ENCODE measurements at regions not wholly inside any gene's neighbourhood (a gene's known extent, or its start where the extent isn't known, plus 50 kb on each side); places are given as distances from the start of the nearest gene placed in this dataset.
"Not testable (repeated sequence)": the region's sequence is repeated elsewhere in the genome, so short reads cannot be mapped to it uniquely, and the experiment has no call there.

GRCh38 chr6:102808944-102809505, 1415.5 kb downstream of the GRIK2 start:
- DNase-seq = not testable (repeated sequence)

DNA sequence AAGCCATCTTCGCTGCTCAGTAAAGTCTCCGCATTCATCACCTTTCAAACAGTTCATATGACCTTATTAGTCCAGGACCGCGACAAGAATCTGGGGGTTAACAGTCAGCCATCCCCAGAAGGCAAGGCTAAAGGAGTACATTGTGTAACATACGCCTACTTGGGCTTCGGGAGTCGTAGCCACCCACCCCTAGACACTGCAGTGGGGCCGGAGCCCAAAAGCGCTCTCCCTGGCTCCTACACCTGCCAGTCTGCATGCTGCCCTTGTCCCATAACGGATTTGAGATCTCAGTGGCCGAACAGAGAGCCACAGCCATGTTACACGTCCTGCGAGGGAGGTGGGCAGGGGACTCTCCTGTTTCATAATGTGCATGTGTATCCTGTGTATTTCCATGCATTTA, 1405.5 kb downstream of the GRIK2 start:
- DNase-seq = no peak

DNA sequence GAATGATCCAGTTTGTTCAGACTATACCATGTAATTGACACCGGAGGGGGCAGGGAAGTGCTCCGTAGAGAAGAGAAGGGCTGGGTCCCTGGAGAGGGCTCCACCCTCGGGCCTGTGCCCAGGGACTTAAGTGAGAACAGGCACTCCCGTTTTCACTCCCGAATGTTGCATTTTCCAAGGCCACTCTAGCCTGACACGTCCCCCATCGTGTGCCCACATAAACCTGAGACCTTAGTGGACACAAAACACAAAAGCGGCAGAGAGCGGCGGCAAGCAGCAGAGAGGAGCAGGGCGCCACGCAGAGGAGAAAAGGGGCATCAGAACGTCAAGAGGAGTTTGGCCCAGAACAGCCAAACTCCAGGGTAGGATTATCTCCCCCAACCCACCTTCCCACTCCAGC, 1405.1 kb downstream of the GRIK2 start:
- DNase-seq = no peak

DNA sequence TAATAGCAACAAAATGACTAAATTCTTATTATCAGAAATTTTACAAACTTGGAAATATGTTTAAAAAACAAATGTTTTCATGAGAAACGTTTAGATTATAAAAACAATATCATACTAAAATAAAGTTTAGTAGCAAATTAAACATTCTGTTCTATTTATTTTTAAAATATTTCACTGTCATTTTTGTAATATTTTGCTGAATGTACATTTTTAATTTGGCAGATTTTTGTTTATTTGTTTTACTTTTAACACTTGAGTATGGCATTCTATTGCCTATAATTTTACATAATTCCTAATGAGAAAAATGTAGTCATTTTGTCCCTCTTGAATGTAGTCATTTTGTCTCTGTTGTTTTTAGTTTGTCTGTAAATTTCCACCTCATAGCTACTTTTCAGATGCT, 1400.2 kb downstream of the GRIK2 start:
- DNase-seq = no peak

DNA sequence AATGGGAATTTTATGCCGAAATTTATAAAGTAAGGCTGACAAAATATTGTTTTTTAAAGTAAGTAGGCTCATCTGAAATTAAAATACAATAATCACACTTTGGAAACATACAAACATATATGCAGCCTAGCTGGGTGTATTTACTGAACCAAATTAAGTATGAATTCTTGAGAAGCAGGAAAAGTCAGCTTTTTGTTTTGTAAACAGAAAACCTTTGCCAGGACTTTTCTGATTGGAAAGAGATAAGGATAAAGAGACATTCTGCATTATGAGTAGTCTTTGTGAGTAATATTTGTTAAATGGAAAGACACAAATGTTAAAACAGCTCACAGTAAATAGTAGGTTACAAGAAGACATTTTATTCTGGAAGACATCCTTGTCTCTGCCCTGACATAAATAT, 1380.8 kb downstream of the GRIK2 start:
- no peak for DNase-seq

DNA sequence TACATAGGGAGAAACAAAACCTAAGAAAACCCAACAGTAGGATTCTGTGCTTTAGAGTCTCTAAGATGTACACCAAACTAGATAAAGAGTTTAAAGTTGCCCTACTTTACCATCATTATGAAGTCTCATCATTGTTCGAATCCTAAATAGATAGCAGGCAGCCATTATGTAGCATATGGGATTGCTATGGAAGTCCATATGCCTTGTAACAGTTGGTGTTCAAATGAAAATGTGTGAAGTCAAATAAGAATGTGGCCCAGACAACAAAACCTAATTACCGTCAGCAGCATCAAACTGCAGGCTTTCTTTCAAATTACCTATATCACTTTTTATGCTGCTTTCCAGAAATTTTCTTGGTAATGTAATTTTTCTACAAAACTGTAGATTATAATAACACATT, 1380.1 kb downstream of the GRIK2 start:
- DNase-seq = no peak

GRCh38 chr6:102766963-102767362, 1373.5 kb downstream of the GRIK2 start:
- DNase-seq = no peak

GRCh38 chr6:102764317-102764716, 1370.8 kb downstream of the GRIK2 start:
- no peak for DNase-seq

DNA sequence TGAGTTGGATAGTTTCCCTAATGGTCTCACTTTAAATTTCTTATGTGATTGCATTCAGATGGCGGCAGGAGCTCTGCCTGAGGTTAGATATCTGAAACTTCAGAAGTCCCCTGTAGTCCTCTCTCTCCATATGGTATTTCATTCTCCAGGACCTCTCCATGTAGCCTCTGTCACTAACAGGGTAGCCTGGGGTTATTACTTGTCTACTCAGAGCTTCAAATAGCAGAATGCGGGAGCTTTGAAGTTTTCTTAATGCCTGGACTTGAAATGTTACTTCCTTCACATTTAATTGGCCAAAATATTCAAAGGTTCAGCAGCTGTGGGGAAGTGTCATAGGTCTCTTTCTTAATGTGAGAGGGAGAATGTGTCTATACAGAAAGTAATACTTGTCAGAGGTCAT, 1370.4 kb downstream of the GRIK2 start:
- DNase-seq = no peak

DNA sequence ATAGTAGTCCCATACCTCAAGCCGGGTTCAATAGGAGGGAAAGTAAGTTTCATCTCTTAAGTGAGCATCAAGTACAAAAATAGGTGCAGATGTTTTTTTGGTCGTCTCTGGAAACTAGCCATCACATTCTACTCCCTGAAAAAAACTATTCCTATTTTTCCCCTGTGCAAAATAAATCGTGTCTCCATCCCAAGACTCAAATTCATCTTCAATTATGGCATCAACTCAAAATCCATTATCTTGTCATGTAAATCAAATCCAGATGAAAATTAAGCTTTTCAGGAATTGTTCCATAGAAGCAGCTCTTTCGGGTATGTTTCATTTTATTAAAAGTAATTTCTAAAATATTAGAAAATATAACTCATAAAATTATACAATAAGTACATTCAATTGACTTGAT, 1368.4 kb downstream of the GRIK2 start:
- DNase-seq = no peak

DNA sequence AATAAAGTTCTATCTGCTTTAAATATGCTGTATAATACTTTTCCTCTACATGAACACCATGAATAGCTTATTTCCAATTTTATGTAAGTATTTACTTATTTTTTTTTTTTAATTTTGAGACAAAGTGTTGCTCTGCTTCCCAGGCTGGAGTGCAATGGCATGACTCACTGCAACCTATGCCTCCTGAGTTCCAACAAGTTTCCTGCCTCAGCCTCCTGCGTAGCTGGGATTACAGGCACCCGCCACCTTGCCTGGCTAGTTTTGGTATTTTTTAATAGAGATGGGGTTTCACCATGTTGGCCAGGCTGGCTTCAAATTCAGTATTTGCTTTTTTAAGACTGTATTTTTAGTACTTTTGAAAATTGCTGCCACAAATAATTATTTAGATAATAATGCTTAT, 1365.9 kb downstream of the GRIK2 start:
- DNase-seq = no peak

DNA sequence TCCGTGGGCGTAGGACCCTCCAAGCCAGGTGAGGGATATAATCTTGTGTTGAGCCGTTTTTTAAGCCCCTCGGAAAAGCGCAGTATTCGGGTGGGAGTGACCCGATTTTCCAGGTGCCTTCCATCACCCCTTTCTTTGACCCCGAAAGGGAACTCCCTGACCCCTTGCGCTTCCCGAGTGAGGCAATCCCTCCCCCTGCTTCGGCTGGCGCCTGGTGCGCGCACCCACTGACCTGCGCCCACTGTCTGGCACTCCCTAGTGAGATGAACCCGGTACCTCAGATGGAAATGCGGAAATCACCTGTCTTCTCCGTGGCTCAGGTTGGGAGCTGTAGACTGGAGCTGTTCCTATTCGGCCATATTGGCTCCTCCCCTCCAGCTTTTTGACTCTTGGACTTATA, 1365.0 kb downstream of the GRIK2 start:
- DNase-seq = not testable (repeated sequence)

DNA sequence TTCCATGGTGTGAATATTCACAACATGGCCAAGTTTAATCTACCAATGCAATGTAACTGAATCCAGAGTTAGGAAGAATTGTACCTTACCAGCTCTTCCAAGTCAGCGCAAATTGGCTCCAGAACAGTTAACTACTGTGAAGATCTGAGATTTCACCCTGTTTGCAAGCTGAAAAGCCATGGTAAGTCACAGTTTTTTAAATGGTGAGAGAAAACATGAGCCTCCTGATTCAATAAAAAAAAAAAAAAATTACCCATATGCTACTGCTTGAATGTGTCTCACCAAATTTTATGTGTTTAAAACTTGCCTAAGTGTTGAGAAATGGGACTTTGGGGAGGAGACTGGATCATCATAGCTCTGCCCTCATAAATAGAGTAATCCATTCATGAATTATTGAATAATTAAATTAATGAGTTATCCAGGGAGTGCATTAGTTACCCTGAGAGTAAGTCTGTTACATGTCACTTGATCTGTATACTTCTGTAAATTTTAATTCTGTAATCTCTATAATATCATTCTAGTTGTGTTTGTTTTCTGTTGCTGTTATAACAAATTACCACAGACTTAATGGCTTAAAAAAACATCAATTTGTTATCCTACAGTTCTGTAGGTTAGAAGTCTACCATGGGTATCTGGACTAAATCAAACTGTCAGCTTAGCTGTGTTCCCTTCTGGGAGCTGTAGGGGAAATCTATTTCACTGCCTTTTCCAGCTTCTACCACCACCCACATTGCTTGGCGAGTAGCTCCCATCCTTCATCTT, 1355.9 kb downstream of the GRIK2 start:
- no peak for DNase-seq

DNA sequence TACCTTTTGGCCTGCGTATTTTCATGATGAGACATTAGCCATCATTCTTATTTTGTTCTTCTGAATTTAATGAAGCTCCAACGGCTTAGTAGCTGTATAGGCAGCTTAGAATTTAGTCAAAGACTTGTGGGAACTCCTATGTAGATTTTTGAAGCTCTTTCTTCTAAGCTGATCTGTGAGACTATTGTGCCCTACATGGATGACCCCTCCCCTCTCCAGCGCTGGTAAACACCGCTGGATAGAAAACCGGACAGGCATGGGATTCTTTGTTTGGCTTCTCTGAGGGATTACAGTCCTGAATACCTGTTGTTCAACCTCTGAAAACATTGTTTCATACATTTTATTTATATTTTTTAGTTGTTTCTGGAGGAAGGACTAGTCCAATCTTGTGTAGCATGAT, 1353.4 kb downstream of the GRIK2 start:
- DNase-seq = no peak

GRCh38 chr6:102742754-102743356, 1349.3 kb downstream of the GRIK2 start:
- DNase-seq = no peak

DNA sequence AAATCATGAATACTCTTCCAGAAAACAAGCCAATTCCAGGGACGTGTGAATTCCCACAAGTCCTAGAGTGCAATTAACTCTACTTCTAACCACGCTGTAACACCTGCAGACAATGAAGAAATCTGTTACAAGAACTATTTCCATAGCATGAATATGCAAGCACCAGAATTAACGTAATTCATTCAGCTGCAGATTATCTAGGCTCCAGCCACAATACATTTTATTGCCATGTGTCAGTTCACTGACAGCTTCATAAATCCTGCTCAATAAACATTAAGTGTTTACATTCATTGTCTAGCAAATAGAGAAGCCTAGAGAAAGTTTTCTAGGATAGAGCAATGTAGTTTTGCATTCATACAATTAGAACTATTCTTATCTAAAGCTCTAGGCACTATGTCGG, 1348.5 kb downstream of the GRIK2 start:
- no peak for DNase-seq

- DNase-seq = no peak
These were observed 1343.4 kb downstream of the GRIK2 start for GRCh38 chr6:102736941-102737368.

DNA sequence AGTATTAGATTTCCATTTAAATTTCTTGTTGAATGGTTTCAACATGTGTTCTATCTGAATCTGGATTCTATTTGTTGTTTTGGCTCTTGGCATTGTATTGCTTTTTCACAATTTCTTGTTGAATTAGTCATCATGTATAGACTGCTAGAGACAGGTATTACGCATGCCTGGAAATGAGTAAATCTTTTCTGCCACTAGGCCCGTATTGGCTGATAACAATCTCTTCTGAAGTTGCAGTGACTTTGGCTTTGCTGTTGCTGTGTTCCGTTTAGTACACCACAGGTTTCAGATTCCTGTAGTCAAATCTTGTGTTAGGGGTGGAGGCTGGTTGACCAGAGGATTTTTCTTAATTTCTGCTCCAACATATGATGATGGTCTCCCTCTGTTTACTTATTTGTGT, 1339.4 kb downstream of the GRIK2 start:
- no peak for DNase-seq

DNA sequence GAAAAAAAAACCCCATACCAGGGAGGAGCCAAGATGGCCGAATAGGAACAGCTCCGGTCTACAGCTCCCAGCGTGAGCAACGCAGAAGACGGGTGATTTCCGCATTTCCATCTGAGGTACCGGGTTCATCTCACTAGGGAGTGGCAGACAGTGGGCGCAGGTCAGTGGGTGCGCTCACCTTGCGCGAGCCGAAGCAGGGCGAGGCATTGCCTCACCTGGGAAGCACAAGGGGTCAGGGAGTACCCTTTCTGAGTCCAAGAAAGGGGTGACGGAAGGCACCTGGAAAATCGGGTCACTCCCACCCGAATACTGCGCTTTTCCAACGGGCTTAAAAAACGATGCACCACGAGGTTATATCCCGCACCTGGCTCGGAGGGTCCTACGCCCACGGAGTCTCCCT, 1328.6 kb downstream of the GRIK2 start:
- DNase-seq = not testable (repeated sequence)

GRCh38 chr6:102717737-102718456, 1324.4 kb downstream of the GRIK2 start:
- DNase-seq = no peak

DNA sequence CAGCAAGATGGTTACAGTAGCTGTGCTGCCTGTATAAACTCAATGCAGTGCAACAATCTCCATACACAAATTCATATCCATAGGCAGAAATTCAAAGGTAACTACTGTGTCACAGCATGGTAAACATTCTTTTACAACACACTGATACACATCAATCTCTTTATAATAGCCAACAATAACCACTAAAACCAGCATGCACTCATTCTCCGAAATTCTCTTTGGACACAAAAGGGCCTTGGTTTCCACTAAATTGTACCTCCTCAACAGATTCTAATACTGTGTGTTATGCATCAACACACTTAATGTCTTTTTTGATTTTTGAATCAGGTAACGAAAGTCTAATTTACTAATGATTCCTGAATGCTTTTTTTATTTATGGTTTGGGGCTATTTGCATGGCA, 1323.7 kb downstream of the GRIK2 start:
- DNase-seq = no peak

- DNase-seq = no peak
These were observed 1307.5 kb downstream of the GRIK2 start for GRCh38 chr6:102701019-102701418.

- DNase-seq = no peak
These were observed 1293.0 kb downstream of the GRIK2 start for GRCh38 chr6:102686461-102686860.

DNA sequence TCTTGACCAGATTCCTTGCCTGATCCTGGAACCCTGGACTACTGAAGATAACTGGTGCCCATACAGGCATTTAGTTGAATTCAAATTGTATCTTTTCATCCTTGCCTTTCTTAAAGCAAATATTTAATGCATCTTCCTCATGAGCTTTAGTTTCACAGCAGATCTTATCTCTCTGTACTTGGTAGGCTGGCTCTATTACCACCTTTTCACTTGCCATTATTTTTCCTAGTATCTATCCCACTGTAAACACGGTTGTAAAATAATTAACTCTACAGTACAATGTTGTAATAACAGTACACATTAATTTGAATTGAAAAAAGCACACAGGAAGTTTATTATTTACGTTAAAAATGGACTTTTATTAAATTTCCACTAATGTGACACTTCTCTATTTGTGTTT, 1286.9 kb downstream of the GRIK2 start:
- DNase-seq = no peak

Data from activated CD4-positive, CD25-positive, alpha-beta regulatory T cell (primary cell).